B cell (primary cell): ENCODE measurements at regions not wholly inside any gene's neighbourhood (a gene's known extent, or its start where the extent isn't known, plus 50 kb on each side); places are given as distances from the start of the nearest gene placed in this dataset.

Source experiments
- EZH2 ChIP-seq: IDR thresholded peaks from 2 replicates; pipeline ENCODE4 v1.6.1; 2012; ENCODE audit warnings: borderline replicate concordance, low read depth, mild to moderate bottlenecking, moderate library complexity, low read length; ENCODE audit not compliant: insufficient read depth, poor library complexity, severe bottlenecking
- TF ChIP-seq, protein P1 (sequence below): fragments of 200-600 bp; IDR thresholded peaks from one replicate; pipeline ENCODE4 v1.8.0; 2022; ENCODE audit warnings: antibody characterized with exemption, mild to moderate bottlenecking

DNA sequence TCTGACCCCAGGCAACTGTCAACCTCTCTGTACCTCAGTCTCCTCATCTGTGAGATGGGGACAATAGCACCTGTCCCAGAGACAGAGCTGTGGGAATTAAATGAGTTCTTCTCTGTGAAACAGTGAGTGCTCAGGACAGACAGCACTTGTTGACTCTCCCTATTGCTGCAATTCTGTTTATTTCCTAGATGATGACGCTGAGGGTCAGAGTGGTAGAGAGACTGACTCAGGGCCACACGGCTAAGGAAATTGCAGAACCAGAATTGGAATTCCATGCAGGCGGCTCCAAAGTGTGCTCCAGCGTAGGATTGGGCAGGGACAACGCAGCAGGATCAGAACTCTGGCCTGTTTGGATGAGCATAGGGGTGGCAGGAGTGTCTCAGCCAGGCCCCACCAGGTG lies 302.2 kb downstream of the C16orf95 start:
- TF ChIP-seq, protein P1, sequence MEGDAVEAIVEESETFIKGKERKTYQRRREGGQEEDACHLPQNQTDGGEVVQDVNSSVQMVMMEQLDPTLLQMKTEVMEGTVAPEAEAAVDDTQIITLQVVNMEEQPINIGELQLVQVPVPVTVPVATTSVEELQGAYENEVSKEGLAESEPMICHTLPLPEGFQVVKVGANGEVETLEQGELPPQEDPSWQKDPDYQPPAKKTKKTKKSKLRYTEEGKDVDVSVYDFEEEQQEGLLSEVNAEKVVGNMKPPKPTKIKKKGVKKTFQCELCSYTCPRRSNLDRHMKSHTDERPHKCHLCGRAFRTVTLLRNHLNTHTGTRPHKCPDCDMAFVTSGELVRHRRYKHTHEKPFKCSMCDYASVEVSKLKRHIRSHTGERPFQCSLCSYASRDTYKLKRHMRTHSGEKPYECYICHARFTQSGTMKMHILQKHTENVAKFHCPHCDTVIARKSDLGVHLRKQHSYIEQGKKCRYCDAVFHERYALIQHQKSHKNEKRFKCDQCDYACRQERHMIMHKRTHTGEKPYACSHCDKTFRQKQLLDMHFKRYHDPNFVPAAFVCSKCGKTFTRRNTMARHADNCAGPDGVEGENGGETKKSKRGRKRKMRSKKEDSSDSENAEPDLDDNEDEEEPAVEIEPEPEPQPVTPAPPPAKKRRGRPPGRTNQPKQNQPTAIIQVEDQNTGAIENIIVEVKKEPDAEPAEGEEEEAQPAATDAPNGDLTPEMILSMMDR = no peak
- no peak for TF ChIP-seq EZH2
